ENCODE measurements at regions not wholly inside any gene's neighbourhood (a gene's known extent, or its start where the extent isn't known, plus 50 kb on each side); places are given as distances from the start of the nearest gene placed in this dataset.
"Not testable (repeated sequence)": the region's sequence is repeated elsewhere in the genome, so short reads cannot be mapped to it uniquely, and the experiment has no call there.

- no peaks in the 10 kb centered on the region for H4K20me1 ChIP-seq (ENCODE audit: control insufficient read depth, extremely low read depth, insufficient read depth, low read length)
- H3K4me3 ChIP-seq (replicated peaks in 1 of 4; ENCODE audit: control extremely low read depth in 1 of 4, insufficient read depth in 1 of 4, low read depth in 3 of 4, low read length in 4 of 4), result no peak overlapping the region
- H3K4me1 ChIP-seq (ENCODE audit: control insufficient read depth, extremely low read depth, insufficient read depth, low read length), result no peaks in the 10 kb centered on the region
- H3K4me2 ChIP-seq (ENCODE audit: extremely low read depth, insufficient read depth, low read length), result no peak overlapping the region
- DNase-seq (ENCODE audit: low read depth in 2 of 2), result no peak
- H3K27me3 ChIP-seq (ENCODE audit: control insufficient read depth, insufficient read depth, low read length), result no peaks in the 10 kb centered on the region
- no peaks in the 10 kb centered on the region for H3K9me3 ChIP-seq (ENCODE audit: control insufficient read depth, insufficient read depth, low read depth, low read length)
- H2AFZ ChIP-seq (ENCODE audit: low read length), result no peak overlapping the region
- H3K79me2 ChIP-seq (ENCODE audit: control insufficient read depth, insufficient read depth, low read length), result no peaks in the 10 kb centered on the region
- TF ChIP-seq, protein P1, sequence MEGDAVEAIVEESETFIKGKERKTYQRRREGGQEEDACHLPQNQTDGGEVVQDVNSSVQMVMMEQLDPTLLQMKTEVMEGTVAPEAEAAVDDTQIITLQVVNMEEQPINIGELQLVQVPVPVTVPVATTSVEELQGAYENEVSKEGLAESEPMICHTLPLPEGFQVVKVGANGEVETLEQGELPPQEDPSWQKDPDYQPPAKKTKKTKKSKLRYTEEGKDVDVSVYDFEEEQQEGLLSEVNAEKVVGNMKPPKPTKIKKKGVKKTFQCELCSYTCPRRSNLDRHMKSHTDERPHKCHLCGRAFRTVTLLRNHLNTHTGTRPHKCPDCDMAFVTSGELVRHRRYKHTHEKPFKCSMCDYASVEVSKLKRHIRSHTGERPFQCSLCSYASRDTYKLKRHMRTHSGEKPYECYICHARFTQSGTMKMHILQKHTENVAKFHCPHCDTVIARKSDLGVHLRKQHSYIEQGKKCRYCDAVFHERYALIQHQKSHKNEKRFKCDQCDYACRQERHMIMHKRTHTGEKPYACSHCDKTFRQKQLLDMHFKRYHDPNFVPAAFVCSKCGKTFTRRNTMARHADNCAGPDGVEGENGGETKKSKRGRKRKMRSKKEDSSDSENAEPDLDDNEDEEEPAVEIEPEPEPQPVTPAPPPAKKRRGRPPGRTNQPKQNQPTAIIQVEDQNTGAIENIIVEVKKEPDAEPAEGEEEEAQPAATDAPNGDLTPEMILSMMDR (conservative IDR thresholded peaks at IDR 0.05 in 1 of 2, IDR thresholded peaks at IDR 0.05 in 1 of 2; ENCODE audit: low read depth in 1 of 2, low read length in 2 of 2), result no peak
- no peak for TF ChIP-seq EZH2 (IDR thresholded peaks at IDR 0.05; ENCODE audit: low read length, missing control alignments)
- no peak overlapping the region for H3K9ac ChIP-seq (ENCODE audit: insufficient read depth, low read length)
- H3K36me3 ChIP-seq (ENCODE audit: control insufficient read depth, insufficient read depth, low read length), result no peaks in the 10 kb centered on the region
- H3K27ac ChIP-seq (ENCODE audit: insufficient read depth, low read length), result no peak overlapping the region
These were observed 87.8 kb upstream of the ACSL1 start for GRCh38 chr4:184913356-184914143.

DNA sequence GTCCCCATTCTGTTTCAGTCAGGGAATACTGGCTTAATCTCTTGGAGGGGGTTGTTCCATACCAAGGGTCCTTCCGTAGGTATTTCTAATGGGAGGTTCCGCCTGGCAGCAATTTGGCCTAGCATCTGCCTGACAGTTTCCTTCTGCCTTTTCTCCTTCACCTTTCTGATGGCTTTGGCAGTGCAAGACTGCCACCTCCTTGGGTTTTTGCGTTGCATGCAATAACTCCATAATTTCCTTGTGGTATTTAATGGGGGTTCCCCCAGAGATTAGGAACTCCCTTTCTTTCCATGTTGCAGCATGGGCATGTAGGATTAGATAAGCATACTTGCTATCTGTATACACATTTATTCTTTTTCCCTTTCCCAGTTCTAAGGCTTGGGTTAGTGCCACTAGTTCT, 93.0 kb upstream of the ACSL1 start:
- not testable (repeated sequence) for H3K36me3 ChIP-seq (ENCODE audit: control insufficient read depth, insufficient read depth, low read length); H3K27me3 ChIP-seq (ENCODE audit: control insufficient read depth, insufficient read depth, low read length); DNase-seq (ENCODE audit: low read depth in 2 of 2); H3K79me2 ChIP-seq (ENCODE audit: control insufficient read depth, insufficient read depth, low read length); H3K9me3 ChIP-seq (ENCODE audit: control insufficient read depth, insufficient read depth, low read depth, low read length); H4K20me1 ChIP-seq (ENCODE audit: control insufficient read depth, extremely low read depth, insufficient read depth, low read length); H3K4me2 ChIP-seq (ENCODE audit: extremely low read depth, insufficient read depth, low read length); H3K27ac ChIP-seq (ENCODE audit: insufficient read depth, low read length); H3K4me3 ChIP-seq (replicated peaks in 1 of 4; ENCODE audit: control extremely low read depth in 1 of 4, insufficient read depth in 1 of 4, low read depth in 3 of 4, low read length in 4 of 4); H3K9ac ChIP-seq (ENCODE audit: insufficient read depth, low read length); H3K4me1 ChIP-seq (ENCODE audit: control insufficient read depth, extremely low read depth, insufficient read depth, low read length); H2AFZ ChIP-seq (ENCODE audit: low read length)

- Histone ChIP-seq H3K9ac (ENCODE audit: insufficient read depth, low read length) (no peak overlapping the region), H4K20me1 (ENCODE audit: control insufficient read depth, extremely low read depth, insufficient read depth, low read length) (no peaks in the 10 kb centered on the region), H3K36me3 (ENCODE audit: control insufficient read depth, insufficient read depth, low read length) (no peaks in the 10 kb centered on the region), H3K4me3 (replicated peaks in 1 of 4; ENCODE audit: control extremely low read depth in 1 of 4, insufficient read depth in 1 of 4, low read depth in 3 of 4, low read length in 4 of 4) (no peak overlapping the region), H3K9me3 (ENCODE audit: control insufficient read depth, insufficient read depth, low read depth, low read length) (no peaks in the 10 kb centered on the region), H2AFZ (ENCODE audit: low read length) (no peak overlapping the region), H3K27me3 (ENCODE audit: control insufficient read depth, insufficient read depth, low read length) (no peaks in the 10 kb centered on the region), H3K27ac (ENCODE audit: insufficient read depth, low read length) (no peak overlapping the region), H3K4me1 (ENCODE audit: control insufficient read depth, extremely low read depth, insufficient read depth, low read length) (no peaks in the 10 kb centered on the region), H3K4me2 (ENCODE audit: extremely low read depth, insufficient read depth, low read length) (no peak overlapping the region), H3K79me2 (ENCODE audit: control insufficient read depth, insufficient read depth, low read length) (no peaks in the 10 kb centered on the region)
- no peak for TF ChIP-seq EZH2 (IDR thresholded peaks at IDR 0.05; ENCODE audit: low read length, missing control alignments)
- TF ChIP-seq, protein P1 (conservative IDR thresholded peaks at IDR 0.05 in 1 of 2, IDR thresholded peaks at IDR 0.05 in 1 of 2; ENCODE audit: low read depth in 1 of 2, low read length in 2 of 2), result no peak
- DNase-seq (ENCODE audit: low read depth in 2 of 2), result no peak
These were observed 95.7 kb upstream of the ACSL1 start for GRCh38 chr4:184921456-184921855.

All from fibroblast of lung (primary cell).